ENCODE measurements at regions not wholly inside any gene's neighbourhood (a gene's known extent, or its start where the extent isn't known, plus 50 kb on each side); places are given as distances from the start of the nearest gene placed in this dataset.

GRCh38 chr1:14369526-14370213, 228.8 kb upstream of the KAZN start:
- no peak for DNase-seq (ENCODE audit: low spot score)
- Histone ChIP-seq H3K27ac (no peak overlapping the region), H3K4me3 (no peak overlapping the region)
- TF ChIP-seq CTCF (IDR thresholded peaks at IDR 0.05) = no peak

- no peak for DNase-seq (ENCODE audit: low spot score)
- H3K27ac ChIP-seq = no peak overlapping the region
- no peak overlapping the region for H3K4me3 ChIP-seq
- TF ChIP-seq CTCF (IDR thresholded peaks at IDR 0.05) = no peak
These were observed 226.6 kb upstream of the KAZN start for GRCh38 chr1:14371771-14372497.

GRCh38 chr1:14372526-14372925, 226.0 kb upstream of the KAZN start:
- Histone ChIP-seq H3K27ac (no peak overlapping the region), H3K4me3 (no peak overlapping the region)
- TF ChIP-seq CTCF (IDR thresholded peaks at IDR 0.05) = no peak
- no peak for DNase-seq (ENCODE audit: low spot score)

GRCh38 chr1:14373081-14373758, 225.3 kb upstream of the KAZN start:
- no peak for DNase-seq (ENCODE audit: low spot score)
- H3K4me3 ChIP-seq = no peak overlapping the region
- TF ChIP-seq CTCF (IDR thresholded peaks at IDR 0.05) = no peak
- no peak overlapping the region for H3K27ac ChIP-seq

- Histone ChIP-seq H3K27ac (no peak overlapping the region), H3K4me3 (no peak overlapping the region)
- TF ChIP-seq CTCF (IDR thresholded peaks at IDR 0.05) = no peak
- DNase-seq (ENCODE audit: low spot score) = no peak
These were observed 223.3 kb upstream of the KAZN start for GRCh38 chr1:14375226-14375625.

GRCh38 chr1:14377386-14377785, 221.1 kb upstream of the KAZN start:
- Histone ChIP-seq H3K4me3 (no peak overlapping the region), H3K27ac (no peak overlapping the region)
- no peak for TF ChIP-seq CTCF (IDR thresholded peaks at IDR 0.05)
- DNase-seq (ENCODE audit: low spot score) = no peak
